HG02885 (cell line): ENCODE measurements at regions not wholly inside any gene's neighbourhood (a gene's known extent, or its start where the extent isn't known, plus 50 kb on each side); places are given as distances from the start of the nearest gene placed in this dataset.
"Not testable (repeated sequence)": the region's sequence is repeated elsewhere in the genome, so short reads cannot be mapped to it uniquely, and the experiment has no call there.

Experiments used
- ATAC-seq: cut with Tn5 transposase; IDR thresholded peaks from one replicate; pipeline ENCODE4 v1.9.1; 2021; ENCODE audit warnings: mild to moderate bottlenecking; ENCODE audit not compliant: unreplicated experiment, poor library complexity

- ATAC-seq, result no peak
Observed at GRCh38 chr13:103487841-103488240, 421.6 kb upstream of the SLC10A2 start.

GRCh38 chr13:103473081-103473480, 406.9 kb upstream of the SLC10A2 start:
- ATAC-seq, result no peak

GRCh38 chr13:103471896-103472295, 405.7 kb upstream of the SLC10A2 start:
- no peak for ATAC-seq

GRCh38 chr13:103469771-103470170, 403.6 kb upstream of the SLC10A2 start:
- no peak for ATAC-seq

GRCh38 chr13:103466761-103467160, 400.5 kb upstream of the SLC10A2 start:
- ATAC-seq, result no peak

GRCh38 chr13:103460246-103460645, 394.0 kb upstream of the SLC10A2 start:
- ATAC-seq, result not testable (repeated sequence)

- not testable (repeated sequence) for ATAC-seq
Observed at GRCh38 chr13:103457050-103457449, 390.8 kb upstream of the SLC10A2 start.

GRCh38 chr13:103451656-103452055, 385.4 kb upstream of the SLC10A2 start:
- ATAC-seq, result no peak

- no peak for ATAC-seq
Observed at GRCh38 chr13:103443604-103444003, 377.4 kb upstream of the SLC10A2 start.

- ATAC-seq, result no peak
Observed at GRCh38 chr13:103437651-103438050, 371.4 kb upstream of the SLC10A2 start.

GRCh38 chr13:103436057-103436654, 369.9 kb upstream of the SLC10A2 start:
- ATAC-seq, result no peak

GRCh38 chr13:103431856-103432255, 365.6 kb upstream of the SLC10A2 start:
- ATAC-seq, result no peak

GRCh38 chr13:103430368-103430767, 364.2 kb upstream of the SLC10A2 start:
- no peak for ATAC-seq

GRCh38 chr13:103410002-103410401, 343.8 kb upstream of the SLC10A2 start:
- ATAC-seq, result no peak

GRCh38 chr13:103406967-103407366, 340.8 kb upstream of the SLC10A2 start:
- ATAC-seq, result no peak

- no peak for ATAC-seq
Observed at GRCh38 chr13:103405297-103405696, 339.1 kb upstream of the SLC10A2 start.

GRCh38 chr13:103403814-103404213, 337.6 kb upstream of the SLC10A2 start:
- ATAC-seq, result no peak

- ATAC-seq, result no peak
Observed at GRCh38 chr13:103403148-103403740, 337.0 kb upstream of the SLC10A2 start.

GRCh38 chr13:103395139-103395538, 328.9 kb upstream of the SLC10A2 start:
- no peak for ATAC-seq

- no peak for ATAC-seq
Observed at GRCh38 chr13:103394618-103395017, 328.4 kb upstream of the SLC10A2 start.

GRCh38 chr13:103391936-103392335, 325.7 kb upstream of the SLC10A2 start:
- ATAC-seq, result no peak

- no peak for ATAC-seq
Observed at GRCh38 chr13:103388839-103389238, 322.6 kb upstream of the SLC10A2 start.
